Tibial nerve (tissue), 4 donors: ENCODE measurements at regions not wholly inside any gene's neighbourhood (a gene's known extent, or its start where the extent isn't known, plus 50 kb on each side); places are given as distances from the start of the nearest gene placed in this dataset.

Source experiments
- CTCF ChIP-seq, 5 experiments: fragments of 200-600 bp in 3 of 5; fragments of 450-650 bp in 2 of 5; sonication (generic) in 3 of 5; IDR thresholded peaks; one replicate each; pipeline ENCODE4 v1.5.1; 2016 to 2019; ENCODE audit warnings: antibody characterized with exemption in 5 of 5, mild to moderate bottlenecking in 3 of 5, moderate library complexity in 2 of 5
- EP300 ChIP-seq, 2 donors: sonication (generic); formaldehyde crosslinking; IDR thresholded peaks; one replicate each; pipeline ENCODE4 v1.6.1; 2017; ENCODE audit warnings: antibody characterized with exemption in 2 of 2, mild to moderate bottlenecking in 1 of 2
- POLR2A ChIP-seq, 2 donors: fragments of 450-650 bp; IDR thresholded peaks; one replicate each; pipeline ENCODE4 v1.6.1; 2017; ENCODE audit warnings: antibody characterized with exemption in 2 of 2, mild to moderate bottlenecking in 2 of 2, moderate library complexity in 2 of 2

DNA sequence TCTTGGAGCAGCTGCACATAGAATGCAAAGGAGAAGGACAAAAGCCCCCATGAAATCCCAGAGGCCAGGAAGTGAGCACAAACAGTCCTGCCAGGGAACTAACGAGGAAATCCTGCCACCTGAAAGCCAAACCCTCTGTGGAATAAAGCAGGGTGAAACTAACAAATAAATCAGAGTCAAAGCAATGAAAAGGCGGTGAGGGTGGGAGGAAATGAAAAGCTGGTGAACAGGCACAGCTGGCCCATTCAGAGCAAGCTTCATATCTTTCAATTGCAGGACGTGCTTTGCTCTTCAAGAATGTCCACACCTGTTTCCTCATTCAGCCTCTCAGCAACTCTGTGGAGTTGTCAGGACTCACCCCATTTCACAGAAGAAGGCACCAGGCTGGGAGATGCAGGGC lies 108.1 kb downstream of the ABCC12 start:
- TF ChIP-seq CTCF (IDR thresholded peaks at IDR 0.05) (no peak), POLR2A (IDR thresholded peaks at IDR 0.05) (no peak), EP300 (IDR thresholded peaks at IDR 0.05) (no peak)
